ENCODE measurements at regions not wholly inside any gene's neighbourhood (a gene's known extent, or its start where the extent isn't known, plus 50 kb on each side); places are given as distances from the start of the nearest gene placed in this dataset.

DNA sequence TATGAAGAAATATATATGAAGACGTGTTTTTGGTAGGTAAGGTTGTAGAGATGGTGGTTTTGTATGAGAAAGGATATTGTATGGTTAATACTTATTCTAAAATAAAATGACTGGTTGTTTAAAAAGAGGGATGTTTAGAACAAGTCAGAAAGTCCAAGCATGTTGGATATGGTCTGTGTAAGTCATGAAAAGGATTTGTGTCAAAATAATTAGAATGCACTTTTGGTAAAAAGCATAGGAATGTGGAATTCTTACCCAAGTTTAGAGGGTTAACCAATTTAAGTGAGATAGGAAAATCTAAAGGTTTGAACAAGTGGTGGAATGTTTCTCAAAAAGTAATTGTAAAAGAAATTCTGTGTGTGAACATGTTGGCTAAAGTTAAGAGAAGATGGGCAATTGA lies 1556.5 kb upstream of the C9orf72 start:
- Histone ChIP-seq H4K8ac (ENCODE audit: low read length) (no peak overlapping the region), H2BK5ac (ENCODE audit: low read depth, low read length, poor library complexity, severe bottlenecking) (no peak overlapping the region)
- WGBS = 75% methylated on average over 1 of the region's 1 CpG

DNA sequence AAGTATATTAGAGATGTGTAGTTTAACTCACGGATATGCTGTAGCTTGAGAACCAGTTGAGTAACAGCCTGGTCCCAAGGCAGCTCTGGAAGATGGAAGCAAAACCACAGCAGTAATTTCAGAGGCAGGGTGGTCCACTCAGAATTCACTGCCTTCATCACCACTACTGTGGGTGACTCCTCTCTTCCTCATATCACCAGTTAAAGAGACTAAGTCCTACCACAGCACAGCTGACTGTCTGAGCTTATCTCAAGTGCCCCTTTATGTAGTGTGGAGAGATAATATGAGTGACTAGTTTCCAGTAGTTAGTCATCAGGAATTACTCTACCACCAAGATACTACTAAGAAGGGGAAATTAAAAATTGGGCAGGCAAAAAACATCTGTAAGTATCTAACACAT lies 1571.2 kb upstream of the C9orf72 start:
- H3K4ac ChIP-seq (ENCODE audit: low read depth in 1 of 2, low read length in 2 of 2) = no peak overlapping the region
- H2BK15ac ChIP-seq (ENCODE audit: low read depth, poor library complexity, severe bottlenecking) = no peak overlapping the region
- H3K4me2 ChIP-seq (ENCODE audit: low read length, poor library complexity, severe bottlenecking) = no peak overlapping the region
- H3K14ac ChIP-seq (ENCODE audit: low read length in 2 of 2) = no peak overlapping the region
- no peak overlapping the region for H4K8ac ChIP-seq (ENCODE audit: low read length)
- H2BK120ac ChIP-seq (ENCODE audit: low read depth, low read length) = no peak overlapping the region
- H2AK5ac ChIP-seq (ENCODE audit: low read length, severe bottlenecking) = no peak overlapping the region
- no peak overlapping the region for H3K23ac ChIP-seq (ENCODE audit: low read length in 2 of 2)
- no peaks in the 10 kb centered on the region for H3K27me3 ChIP-seq (ENCODE audit: control insufficient read depth in 1 of 2, insufficient read depth in 1 of 2, low read length in 2 of 2)
- peaks cover 13% of the 10 kb centered on the region for H3K9me3 ChIP-seq (ENCODE audit: control insufficient read depth, low read length)
- no peak overlapping the region for H2BK5ac ChIP-seq (ENCODE audit: low read depth, low read length, poor library complexity, severe bottlenecking)
- H4K91ac ChIP-seq (ENCODE audit: low read length) = no peak overlapping the region
- H2BK12ac ChIP-seq (ENCODE audit: low read length in 2 of 2) = no peak overlapping the region
- no peaks in the 10 kb centered on the region for H3K79me1 ChIP-seq (replicated peaks; ENCODE audit: low read length, poor library complexity, severe bottlenecking)
- H3K36me3 ChIP-seq (ENCODE audit: control insufficient read depth in 1 of 2, insufficient read depth in 2 of 2, low read depth in 1 of 2, low read length in 2 of 2) = peaks cover 0 to under 1% of the 10 kb centered on the region in 2 experiments
- H3K9ac ChIP-seq (ENCODE audit: low read length) = no peak overlapping the region
- 81% methylated on average over 1 of the region's 1 CpG for WGBS
- no peak overlapping the region for H2AFZ ChIP-seq (ENCODE audit: low read depth, low read length)
- H3K4me1 ChIP-seq (ENCODE audit: control insufficient read depth, insufficient read depth, low read depth, low read length) = no peaks in the 10 kb centered on the region
- H3K4me3 ChIP-seq (ENCODE audit: insufficient read depth in 1 of 2, low read depth in 1 of 2, low read length in 2 of 2) = no peak overlapping the region
- H3K18ac ChIP-seq (ENCODE audit: low read depth in 1 of 2, low read length in 2 of 2) = no peak overlapping the region
- no peak overlapping the region for H3K27ac ChIP-seq (ENCODE audit: low read length, poor library complexity, severe bottlenecking)
- DNase-seq = peak; percentile 37

More for the DNA sequence above, 1556.5 kb upstream of the C9orf72 start:
- Histone ChIP-seq H3K36me3 (ENCODE audit: control insufficient read depth in 1 of 2, insufficient read depth in 2 of 2, low read depth in 1 of 2, low read length in 2 of 2) (no peaks in the 10 kb centered on the region), H3K4ac (ENCODE audit: low read depth in 1 of 2, low read length in 2 of 2) (no peak overlapping the region), H3K14ac (ENCODE audit: low read length in 2 of 2) (no peak overlapping the region), H3K4me1 (ENCODE audit: control insufficient read depth, insufficient read depth, low read depth, low read length) (no peaks in the 10 kb centered on the region), H4K91ac (ENCODE audit: low read length) (no peak overlapping the region), H2AK5ac (ENCODE audit: low read length, severe bottlenecking) (no peak overlapping the region), H2BK15ac (ENCODE audit: low read depth, poor library complexity, severe bottlenecking) (no peak overlapping the region), H2AFZ (ENCODE audit: low read depth, low read length) (no peak overlapping the region), H3K27me3 (ENCODE audit: control insufficient read depth in 1 of 2, insufficient read depth in 1 of 2, low read length in 2 of 2) (no peaks in the 10 kb centered on the region), H2BK12ac (ENCODE audit: low read length in 2 of 2) (no peak overlapping the region), H3K4me3 (ENCODE audit: insufficient read depth in 1 of 2, low read depth in 1 of 2, low read length in 2 of 2) (no peak overlapping the region), H3K9ac (ENCODE audit: low read length) (no peak overlapping the region), H3K18ac (ENCODE audit: low read depth in 1 of 2, low read length in 2 of 2) (no peak overlapping the region), H3K4me2 (ENCODE audit: low read length, poor library complexity, severe bottlenecking) (no peak overlapping the region), H3K9me3 (ENCODE audit: control insufficient read depth, low read length) (peaks cover 47% of the 10 kb centered on the region), H3K23ac (ENCODE audit: low read length in 2 of 2) (no peak overlapping the region), H3K27ac (ENCODE audit: low read length, poor library complexity, severe bottlenecking) (no peak overlapping the region), H3K79me1 (replicated peaks; ENCODE audit: low read length, poor library complexity, severe bottlenecking) (no peaks in the 10 kb centered on the region), H2BK120ac (ENCODE audit: low read depth, low read length) (no peak overlapping the region)
- peak; percentile 5 for DNase-seq

DNA sequence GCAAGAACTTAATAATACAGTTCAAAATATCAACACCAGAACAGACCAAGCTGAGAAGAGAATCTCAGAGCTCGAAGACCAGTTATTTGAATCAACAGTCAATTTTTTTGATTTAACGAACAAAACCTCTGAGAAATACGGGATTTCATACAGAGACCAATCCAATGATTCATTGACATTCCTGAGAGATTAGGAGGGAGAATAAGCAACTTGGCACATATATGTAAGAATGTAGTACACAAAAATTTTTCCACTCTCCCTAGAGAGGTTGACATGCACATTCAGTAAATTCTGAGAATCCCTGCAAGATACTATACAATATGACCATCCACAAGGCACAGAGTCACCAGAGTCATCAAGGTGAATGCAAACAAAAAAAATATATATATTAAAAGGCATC lies 1577.3 kb upstream of the C9orf72 start:
- Histone ChIP-seq H3K79me1 (replicated peaks; ENCODE audit: low read length, poor library complexity, severe bottlenecking) (no peaks in the 10 kb centered on the region), H2AK5ac (ENCODE audit: low read length, severe bottlenecking) (no peak overlapping the region), H3K9ac (ENCODE audit: low read length) (no peak overlapping the region), H3K23ac (ENCODE audit: low read length in 2 of 2) (no peak overlapping the region), H2BK12ac (ENCODE audit: low read length in 2 of 2) (no peak overlapping the region), H2BK15ac (ENCODE audit: low read depth, poor library complexity, severe bottlenecking) (no peak overlapping the region), H3K27me3 (ENCODE audit: control insufficient read depth in 1 of 2, insufficient read depth in 1 of 2, low read length in 2 of 2) (no peaks in the 10 kb centered on the region), H2AFZ (ENCODE audit: low read depth, low read length) (no peak overlapping the region), H2BK120ac (ENCODE audit: low read depth, low read length) (no peak overlapping the region), H3K4me3 (ENCODE audit: insufficient read depth in 1 of 2, low read depth in 1 of 2, low read length in 2 of 2) (no peak overlapping the region), H3K27ac (ENCODE audit: low read length, poor library complexity, severe bottlenecking) (no peak overlapping the region), H3K18ac (ENCODE audit: low read depth in 1 of 2, low read length in 2 of 2) (no peak overlapping the region), H3K14ac (ENCODE audit: low read length in 2 of 2) (no peak overlapping the region), H3K4ac (ENCODE audit: low read depth in 1 of 2, low read length in 2 of 2) (no peak overlapping the region), H2BK5ac (ENCODE audit: low read depth, low read length, poor library complexity, severe bottlenecking) (no peak overlapping the region), H3K4me1 (ENCODE audit: control insufficient read depth, insufficient read depth, low read depth, low read length) (no peaks in the 10 kb centered on the region), H4K91ac (ENCODE audit: low read length) (no peak overlapping the region), H3K36me3 (ENCODE audit: control insufficient read depth in 1 of 2, insufficient read depth in 2 of 2, low read depth in 1 of 2, low read length in 2 of 2) (peaks cover 0 to 3% of the 10 kb centered on the region in 2 experiments), H3K4me2 (ENCODE audit: low read length, poor library complexity, severe bottlenecking) (no peak overlapping the region), H3K9me3 (ENCODE audit: control insufficient read depth, low read length) (no peaks in the 10 kb centered on the region), H4K8ac (ENCODE audit: low read length) (no peak overlapping the region)
- peak; percentile 6 for DNase-seq
- WGBS = 88% methylated on average over 1 of the region's 3 CpGs

DNA sequence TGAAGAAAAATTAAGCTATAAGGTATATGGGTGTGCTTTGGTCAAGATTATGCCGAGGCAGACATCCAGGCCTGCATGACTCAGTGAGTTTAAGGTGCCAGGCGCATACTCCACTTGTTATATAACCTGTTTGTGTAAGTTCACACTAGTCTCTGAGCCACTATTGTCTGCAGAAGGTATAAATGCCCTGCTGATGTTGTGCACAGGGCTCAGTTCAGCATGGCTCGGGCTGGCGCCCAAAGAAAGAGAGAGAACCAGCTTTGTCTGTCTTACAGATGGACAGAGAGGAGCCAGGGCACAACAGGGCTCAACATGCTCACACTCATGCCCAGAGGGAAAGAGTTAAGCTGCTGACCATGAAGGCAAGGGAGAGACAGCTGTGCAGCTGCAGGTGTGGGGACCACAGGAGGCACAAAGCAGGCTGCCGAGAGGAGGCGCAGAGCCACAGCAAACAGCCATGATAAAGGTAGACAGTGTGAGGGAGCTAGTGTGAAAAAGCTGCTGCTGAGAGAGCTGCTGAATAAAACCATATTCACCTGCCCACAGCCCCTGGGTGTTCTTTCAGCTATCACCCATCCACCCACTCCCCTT lies 1587.6 kb upstream of the C9orf72 start:
- Histone ChIP-seq H2AK5ac (ENCODE audit: low read length, severe bottlenecking) (no peak overlapping the region), H4K91ac (ENCODE audit: low read length) (no peak overlapping the region), H3K36me3 (ENCODE audit: control insufficient read depth in 1 of 2, insufficient read depth in 2 of 2, low read depth in 1 of 2, low read length in 2 of 2) (no peaks in the 10 kb centered on the region), H3K4ac (ENCODE audit: low read depth in 1 of 2, low read length in 2 of 2) (no peak overlapping the region), H3K4me2 (ENCODE audit: low read length, poor library complexity, severe bottlenecking) (no peak overlapping the region), H4K8ac (ENCODE audit: low read length) (no peak overlapping the region), H3K9me3 (ENCODE audit: control insufficient read depth, low read length) (no peaks in the 10 kb centered on the region), H3K27ac (ENCODE audit: low read length, poor library complexity, severe bottlenecking) (no peak overlapping the region), H3K79me1 (replicated peaks; ENCODE audit: low read length, poor library complexity, severe bottlenecking) (no peaks in the 10 kb centered on the region), H2BK15ac (ENCODE audit: low read depth, poor library complexity, severe bottlenecking) (no peak overlapping the region), H3K4me3 (ENCODE audit: insufficient read depth in 1 of 2, low read depth in 1 of 2, low read length in 2 of 2) (no peak overlapping the region), H3K9ac (ENCODE audit: low read length) (no peak overlapping the region), H2AFZ (ENCODE audit: low read depth, low read length) (no peak overlapping the region), H2BK5ac (ENCODE audit: low read depth, low read length, poor library complexity, severe bottlenecking) (no peak overlapping the region), H2BK120ac (ENCODE audit: low read depth, low read length) (no peak overlapping the region), H3K18ac (ENCODE audit: low read depth in 1 of 2, low read length in 2 of 2) (no peak overlapping the region), H3K4me1 (ENCODE audit: control insufficient read depth, insufficient read depth, low read depth, low read length) (no peaks in the 10 kb centered on the region), H3K23ac (ENCODE audit: low read length in 2 of 2) (no peak overlapping the region), H3K14ac (ENCODE audit: low read length in 2 of 2) (no peak overlapping the region), H3K27me3 (ENCODE audit: control insufficient read depth in 1 of 2, insufficient read depth in 1 of 2, low read length in 2 of 2) (no peaks in the 10 kb centered on the region), H2BK12ac (ENCODE audit: low read length in 2 of 2) (no peak overlapping the region)
- DNase-seq = no peak
- WGBS = 94% methylated on average over 6 of the region's 6 CpGs
